ENCODE measurements at regions not wholly inside any gene's neighbourhood (a gene's known extent, or its start where the extent isn't known, plus 50 kb on each side); places are given as distances from the start of the nearest gene placed in this dataset.

GRCh38 chr5:104626122-104626521, 1063.5 kb upstream of the NUDT12 start:
- H3K4me1 ChIP-seq (ENCODE audit: insufficient read depth, low read length): no peaks in the 10 kb centered on the region
- no peaks in the 10 kb centered on the region for H3K36me3 ChIP-seq (ENCODE audit: insufficient read depth, low read length)
- 97% methylated on average over 2 of the region's 2 CpGs for WGBS
- no peak overlapping the region for H3K27ac ChIP-seq (ENCODE audit: low read depth, low read length)
- no peaks in the 10 kb centered on the region; the same call in 1 of the 2 replicates for H3K9me3 ChIP-seq (ENCODE audit: insufficient read depth, low read depth, low read length)
- no peak overlapping the region for H3K4me3 ChIP-seq (ENCODE audit: low read length)
- H3K9ac ChIP-seq (ENCODE audit: low read depth, low read length): no peak overlapping the region
- H3K27me3 ChIP-seq (ENCODE audit: insufficient read depth, low read length): no peaks in the 10 kb centered on the region

- no peaks in the 10 kb centered on the region for H3K4me1 ChIP-seq (ENCODE audit: insufficient read depth, low read length)
- WGBS: 94% methylated on average over 6 of the region's 6 CpGs
Observed at GRCh38 chr5:104612005-104612404, 1049.4 kb upstream of the NUDT12 start.

DNA sequence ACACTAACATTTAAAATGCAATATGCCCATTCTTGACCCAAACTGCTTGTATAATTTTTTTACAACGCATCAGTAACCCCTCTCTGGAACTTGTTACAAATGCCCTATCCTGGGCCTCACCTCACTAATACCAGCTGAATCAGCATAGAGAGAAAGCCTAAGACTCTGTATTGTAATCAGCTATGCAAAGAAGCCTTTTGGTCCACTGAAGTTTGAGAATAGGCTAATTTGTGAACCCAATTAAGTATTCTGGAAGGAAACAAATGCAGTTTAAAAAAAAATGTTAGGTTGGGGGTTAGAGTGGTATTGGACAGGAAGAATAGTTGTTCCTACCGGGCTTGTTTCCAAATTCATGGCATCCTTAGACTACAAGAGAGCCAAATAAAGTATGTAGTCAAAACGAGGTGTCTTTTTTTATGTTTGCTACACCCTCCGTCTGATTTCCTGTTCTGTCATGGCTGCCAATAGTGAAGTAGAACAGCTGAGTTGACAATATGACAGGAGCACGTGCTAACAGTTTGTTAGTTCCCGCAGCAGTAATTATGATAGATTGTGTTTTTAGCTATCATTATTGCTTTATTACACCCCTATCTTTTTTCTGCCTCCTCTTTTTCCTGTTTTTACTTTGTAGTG, 1048.7 kb upstream of the NUDT12 start:
- H3K4me1 ChIP-seq (ENCODE audit: insufficient read depth, low read length): 0 out of 2 replicates have a peak, but pooled peaks cover 2% of the 10 kb centered on the region
- no peaks in the 10 kb centered on the region for H3K36me3 ChIP-seq (ENCODE audit: insufficient read depth, low read length)
- no peaks in the 10 kb centered on the region for H3K27me3 ChIP-seq (ENCODE audit: insufficient read depth, low read length)
- H3K4me3 ChIP-seq (ENCODE audit: low read length): no peak overlapping the region
- no peak overlapping the region for H3K27ac ChIP-seq (ENCODE audit: low read depth, low read length)
- 89% methylated on average over 5 of the region's 6 CpGs for WGBS
- H3K9ac ChIP-seq (ENCODE audit: low read depth, low read length): no peak overlapping the region
- no peaks in the 10 kb centered on the region for H3K9me3 ChIP-seq (ENCODE audit: insufficient read depth, low read depth, low read length)

More at GRCh38 chr5:104612005-104612404, 1049.4 kb upstream of the NUDT12 start:
- H3K36me3 ChIP-seq (ENCODE audit: insufficient read depth, low read length): no peaks in the 10 kb centered on the region
- H3K9me3 ChIP-seq (ENCODE audit: insufficient read depth, low read depth, low read length): no peaks in the 10 kb centered on the region
- H3K27ac ChIP-seq (ENCODE audit: low read depth, low read length): no peak overlapping the region
- no peak overlapping the region for H3K4me3 ChIP-seq (ENCODE audit: low read length)
- H3K27me3 ChIP-seq (ENCODE audit: insufficient read depth, low read length): no peaks in the 10 kb centered on the region
- H3K9ac ChIP-seq (ENCODE audit: low read depth, low read length): no peak overlapping the region

DNA sequence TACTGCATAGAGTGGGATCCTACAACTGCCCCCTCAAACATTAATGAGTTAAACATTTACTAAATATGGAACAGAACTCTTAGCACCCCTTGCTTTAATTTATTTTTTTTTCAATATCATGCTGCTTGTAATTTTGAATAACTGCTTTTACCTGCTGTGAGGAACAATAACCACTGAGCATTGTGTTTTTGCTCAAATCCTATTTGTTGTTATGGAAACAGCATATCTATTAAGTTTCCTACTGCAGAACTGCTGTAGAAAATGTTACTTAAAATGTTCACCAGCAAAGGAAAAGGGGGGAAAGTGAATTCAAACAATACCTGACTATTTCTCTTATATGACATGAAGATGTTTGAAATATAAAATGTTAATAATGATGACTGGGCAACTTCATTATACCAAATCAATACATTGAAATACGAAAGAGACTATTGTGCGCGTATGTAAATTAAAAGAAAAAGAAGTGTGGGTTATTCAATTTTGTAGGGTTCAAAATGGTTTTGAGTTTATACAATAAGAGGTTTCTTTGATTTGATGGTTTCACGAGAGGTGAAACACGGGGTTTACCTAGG, 1043.8 kb upstream of the NUDT12 start:
- Histone ChIP-seq H3K4me1 (ENCODE audit: insufficient read depth, low read length) (0 out of 2 replicates have a peak, but pooled peaks cover 6% of the 10 kb centered on the region), H3K9me3 (ENCODE audit: insufficient read depth, low read depth, low read length) (no peaks in the 10 kb centered on the region), H3K36me3 (ENCODE audit: insufficient read depth, low read length) (no peaks in the 10 kb centered on the region), H3K27me3 (ENCODE audit: insufficient read depth, low read length) (no peaks in the 10 kb centered on the region), H3K27ac (ENCODE audit: low read depth, low read length) (no peak overlapping the region), H3K9ac (ENCODE audit: low read depth, low read length) (no peak overlapping the region), H3K4me3 (ENCODE audit: low read length) (no peak overlapping the region)
- 75% methylated on average over 5 of the region's 5 CpGs for WGBS

GRCh38 chr5:104599726-104600125, 1037.1 kb upstream of the NUDT12 start:
- Histone ChIP-seq H3K27ac (ENCODE audit: low read depth, low read length) (no peak overlapping the region), H3K36me3 (ENCODE audit: insufficient read depth, low read length) (no peaks in the 10 kb centered on the region), H3K4me3 (ENCODE audit: low read length) (no peak overlapping the region), H3K9ac (ENCODE audit: low read depth, low read length) (no peak overlapping the region), H3K27me3 (ENCODE audit: insufficient read depth, low read length) (no peaks in the 10 kb centered on the region), H3K9me3 (ENCODE audit: insufficient read depth, low read depth, low read length) (peaks cover 20% of the 10 kb centered on the region), H3K4me1 (ENCODE audit: insufficient read depth, low read length) (no peaks in the 10 kb centered on the region)
- WGBS: 100% methylated on average over 2 of the region's 2 CpGs

DNA sequence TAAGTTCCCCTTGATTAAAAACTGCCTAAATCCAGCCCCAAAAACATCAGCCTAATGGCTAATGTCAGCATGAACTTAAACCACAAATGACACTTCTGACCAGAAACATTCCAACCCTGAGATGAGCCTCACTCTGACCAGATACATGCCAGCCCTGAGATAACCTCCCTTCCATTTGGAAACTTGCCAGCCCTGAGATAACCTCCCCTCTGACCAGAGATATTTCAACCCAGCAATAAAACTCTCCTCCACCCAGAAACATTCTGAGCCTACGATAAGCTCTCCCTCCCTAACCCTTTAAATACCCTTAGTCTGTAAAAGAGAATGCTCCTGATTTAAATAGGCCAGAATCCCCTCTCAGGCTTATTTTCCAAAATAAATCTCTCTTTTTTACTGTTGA, 1035.7 kb upstream of the NUDT12 start:
- H3K4me1 ChIP-seq (ENCODE audit: insufficient read depth, low read length): no peaks in the 10 kb centered on the region
- H3K9me3 ChIP-seq (ENCODE audit: insufficient read depth, low read depth, low read length): peaks cover 28% of the 10 kb centered on the region
- no peaks in the 10 kb centered on the region for H3K27me3 ChIP-seq (ENCODE audit: insufficient read depth, low read length)
- 0% methylated on average over 1 of the region's 1 CpG for whole genome bisulfite sequencing
- no peak overlapping the region for H3K9ac ChIP-seq (ENCODE audit: low read depth, low read length)
- no peak overlapping the region for H3K4me3 ChIP-seq (ENCODE audit: low read length)
- H3K36me3 ChIP-seq (ENCODE audit: insufficient read depth, low read length): no peaks in the 10 kb centered on the region
- no peak overlapping the region for H3K27ac ChIP-seq (ENCODE audit: low read depth, low read length)

DNA sequence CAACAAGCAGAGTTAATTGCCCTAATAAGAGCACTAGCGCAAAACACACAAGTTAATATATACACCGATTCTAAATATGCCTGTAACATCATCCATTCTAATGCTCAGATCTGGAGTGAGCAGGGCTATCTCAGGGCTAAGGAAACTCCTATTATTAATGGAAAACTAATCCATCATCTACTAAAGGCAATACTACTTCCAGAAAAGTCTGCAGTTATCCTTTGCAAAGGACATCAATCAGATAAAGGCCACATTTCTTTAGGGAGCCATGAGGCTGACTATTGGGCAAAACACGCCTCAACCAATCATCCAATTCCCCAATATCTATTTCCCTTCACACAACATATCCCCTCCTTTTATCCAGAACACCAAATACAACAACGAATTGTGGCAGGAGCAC, 1032.3 kb upstream of the NUDT12 start:
- H3K27ac ChIP-seq (ENCODE audit: low read depth, low read length): no peak overlapping the region
- no peaks in the 10 kb centered on the region for H3K36me3 ChIP-seq (ENCODE audit: insufficient read depth, low read length)
- H3K9me3 ChIP-seq (ENCODE audit: insufficient read depth, low read depth, low read length): peaks cover 28% of the 10 kb centered on the region
- no peak overlapping the region for H3K4me3 ChIP-seq (ENCODE audit: low read length)
- 92% methylated on average over 4 of the region's 4 CpGs for WGBS
- no peaks in the 10 kb centered on the region for H3K27me3 ChIP-seq (ENCODE audit: insufficient read depth, low read length)
- no peak overlapping the region for H3K9ac ChIP-seq (ENCODE audit: low read depth, low read length)
- no peaks in the 10 kb centered on the region for H3K4me1 ChIP-seq (ENCODE audit: insufficient read depth, low read length)

GRCh38 chr5:104576677-104577076, 1014.1 kb upstream of the NUDT12 start:
- Histone ChIP-seq H3K27ac (ENCODE audit: low read depth, low read length) (no peak overlapping the region), H3K4me1 (ENCODE audit: insufficient read depth, low read length) (no peaks in the 10 kb centered on the region), H3K36me3 (ENCODE audit: insufficient read depth, low read length) (no peaks in the 10 kb centered on the region), H3K9me3 (ENCODE audit: insufficient read depth, low read depth, low read length) (no peaks in the 10 kb centered on the region), H3K4me3 (ENCODE audit: low read length) (no peak overlapping the region), H3K9ac (ENCODE audit: low read depth, low read length) (no peak overlapping the region), H3K27me3 (ENCODE audit: insufficient read depth, low read length) (no peaks in the 10 kb centered on the region)
- WGBS: 74% methylated on average over 5 of the region's 5 CpGs

DNA sequence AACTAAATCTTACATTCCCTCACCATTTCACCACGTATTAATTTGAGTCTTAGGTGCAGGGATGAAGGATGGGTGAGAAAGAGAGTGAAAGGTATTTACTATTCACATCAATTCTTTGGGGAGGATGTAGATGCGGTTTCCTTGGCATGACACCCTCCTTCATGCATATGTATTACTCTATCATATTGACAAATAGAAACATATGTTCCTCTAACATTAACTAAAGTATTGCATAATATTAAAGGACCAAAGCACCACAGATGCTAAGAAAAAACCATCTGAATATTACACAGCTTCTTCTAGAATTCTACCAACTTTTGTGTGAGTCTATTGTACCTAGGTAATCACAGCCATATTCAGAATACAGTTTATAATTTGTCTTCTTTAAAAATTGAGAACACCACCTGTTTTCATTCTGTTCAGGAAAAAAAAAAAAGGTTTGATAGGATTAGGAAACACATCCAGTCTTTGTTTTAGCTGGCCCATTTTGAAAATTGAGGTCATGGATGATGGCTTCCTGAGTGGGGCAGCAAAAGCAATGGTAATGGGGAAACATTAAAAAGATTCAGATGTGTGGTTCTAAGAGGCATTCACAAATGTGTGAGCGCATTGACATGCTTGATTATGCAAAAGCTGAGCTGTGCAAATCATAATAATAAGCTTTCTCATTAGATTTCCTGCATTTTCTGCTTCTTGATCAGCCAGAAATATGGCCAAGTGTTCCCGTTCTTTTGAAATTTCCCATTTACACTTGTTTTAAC, 1011.5 kb upstream of the NUDT12 start:
- H3K36me3 ChIP-seq (ENCODE audit: insufficient read depth, low read length): no peaks in the 10 kb centered on the region
- H3K27me3 ChIP-seq (ENCODE audit: insufficient read depth, low read length): no peaks in the 10 kb centered on the region
- no peak overlapping the region for H3K9ac ChIP-seq (ENCODE audit: low read depth, low read length)
- no peak overlapping the region for H3K27ac ChIP-seq (ENCODE audit: low read depth, low read length)
- 85% methylated on average over 2 of the region's 4 CpGs for WGBS
- H3K9me3 ChIP-seq (ENCODE audit: insufficient read depth, low read depth, low read length): no peaks in the 10 kb centered on the region
- H3K4me3 ChIP-seq (ENCODE audit: low read length): no peak overlapping the region
- peaks cover 5% of the 10 kb centered on the region; the same call in 1 of the 2 replicates for H3K4me1 ChIP-seq (ENCODE audit: insufficient read depth, low read length)

DNA sequence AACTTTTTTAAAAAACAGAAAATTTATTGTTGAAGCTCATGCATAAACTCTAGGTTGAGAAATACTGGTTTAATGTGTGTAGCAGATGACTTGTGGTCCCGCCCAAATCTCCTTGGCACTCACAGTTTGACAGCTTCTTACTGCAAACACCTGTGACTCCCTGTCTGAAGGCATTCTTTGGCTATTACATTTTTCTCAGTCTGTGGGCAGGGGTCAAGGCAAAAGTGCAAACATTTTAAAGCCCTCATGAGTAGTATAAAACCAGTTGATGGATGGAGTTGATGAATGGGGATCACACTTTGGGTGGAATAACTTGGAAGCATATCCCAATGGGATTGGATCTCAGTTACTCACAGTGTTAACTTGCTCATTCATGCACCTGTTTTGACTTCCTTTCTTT, 1007.0 kb upstream of the NUDT12 start:
- 100% methylated on average over 1 of the region's 1 CpG for WGBS
- H3K27me3 ChIP-seq (ENCODE audit: insufficient read depth, low read length): no peaks in the 10 kb centered on the region
- peaks cover 5% of the 10 kb centered on the region; the same call in 1 of the 2 replicates for H3K4me1 ChIP-seq (ENCODE audit: insufficient read depth, low read length)
- H3K4me3 ChIP-seq (ENCODE audit: low read length): no peak overlapping the region
- no peak overlapping the region for H3K9ac ChIP-seq (ENCODE audit: low read depth, low read length)
- no peaks in the 10 kb centered on the region for H3K9me3 ChIP-seq (ENCODE audit: insufficient read depth, low read depth, low read length)
- H3K27ac ChIP-seq (ENCODE audit: low read depth, low read length): no peak overlapping the region
- no peaks in the 10 kb centered on the region for H3K36me3 ChIP-seq (ENCODE audit: insufficient read depth, low read length)

- H3K9me3 ChIP-seq (ENCODE audit: insufficient read depth, low read depth, low read length): no peaks in the 10 kb centered on the region
- H3K36me3 ChIP-seq (ENCODE audit: insufficient read depth, low read length): no peaks in the 10 kb centered on the region
- H3K9ac ChIP-seq (ENCODE audit: low read depth, low read length): no peak overlapping the region
- 98% methylated on average over 4 of the region's 4 CpGs for WGBS
- no peaks in the 10 kb centered on the region for H3K27me3 ChIP-seq (ENCODE audit: insufficient read depth, low read length)
- no peak overlapping the region for H3K4me3 ChIP-seq (ENCODE audit: low read length)
- no peaks in the 10 kb centered on the region for H3K4me1 ChIP-seq (ENCODE audit: insufficient read depth, low read length)
- H3K27ac ChIP-seq (ENCODE audit: low read depth, low read length): no peak overlapping the region
Observed at GRCh38 chr5:104564530-104564929, 1001.9 kb upstream of the NUDT12 start.

Data from HUES64 (cell line).